ENCODE measurements at regions not wholly inside any gene's neighbourhood (a gene's known extent, or its start where the extent isn't known, plus 50 kb on each side); places are given as distances from the start of the nearest gene placed in this dataset.
"Not testable (repeated sequence)": the region's sequence is repeated elsewhere in the genome, so short reads cannot be mapped to it uniquely, and the experiment has no call there.

GRCh38 chr14:30035361-30035760 lies 107.7 kb upstream of the PRKD1 start:
- Mint-ChIP-seq H3K27ac (no peak overlapping the region), H3K27me3 (no peaks in the 10 kb centered on the region), H3K36me3 (no peaks in the 10 kb centered on the region), H3K4me1 (no peaks in the 10 kb centered on the region), H3K9me3 (peaks cover 7% of the 10 kb centered on the region), H3K4me3 (no peak overlapping the region)
- DNase-seq = no peak

- DNase-seq = no peak
Measured at GRCh38 chr14:30045720-30046119, 118.1 kb upstream of the PRKD1 start.

GRCh38 chr14:30053103-30053502 lies 125.5 kb upstream of the PRKD1 start:
- no peaks in the 10 kb centered on the region for H3K4me1 Mint-ChIP-seq
- no peaks in the 10 kb centered on the region for H3K27me3 Mint-ChIP-seq
- H3K9me3 Mint-ChIP-seq = no peaks in the 10 kb centered on the region
- no peaks in the 10 kb centered on the region for H3K36me3 Mint-ChIP-seq
- DNase-seq = no peak
- H3K4me3 Mint-ChIP-seq = no peak overlapping the region
- H3K27ac Mint-ChIP-seq = no peak overlapping the region

More at GRCh38 chr14:30045720-30046119, 118.1 kb upstream of the PRKD1 start:
- Mint-ChIP-seq H3K4me1 (no peaks in the 10 kb centered on the region), H3K9me3 (peaks cover 4% of the 10 kb centered on the region), H3K27me3 (no peaks in the 10 kb centered on the region), H3K27ac (no peak overlapping the region), H3K4me3 (no peak overlapping the region), H3K36me3 (no peaks in the 10 kb centered on the region)

- H3K36me3 Mint-ChIP-seq = no peaks in the 10 kb centered on the region
- H3K9me3 Mint-ChIP-seq = no peaks in the 10 kb centered on the region
- H3K27ac Mint-ChIP-seq = no peak overlapping the region
- H3K27me3 Mint-ChIP-seq = no peaks in the 10 kb centered on the region
- no peak overlapping the region for H3K4me3 Mint-ChIP-seq
- DNase-seq = no peak
- no peaks in the 10 kb centered on the region for H3K4me1 Mint-ChIP-seq
Measured at GRCh38 chr14:30054201-30054600, 126.6 kb upstream of the PRKD1 start.

- no peaks in the 10 kb centered on the region for H3K27me3 Mint-ChIP-seq
- no peaks in the 10 kb centered on the region for H3K4me1 Mint-ChIP-seq
- no peaks in the 10 kb centered on the region for H3K9me3 Mint-ChIP-seq
- no peak for DNase-seq
- H3K27ac Mint-ChIP-seq = no peak overlapping the region
- no peak overlapping the region for H3K4me3 Mint-ChIP-seq
- no peaks in the 10 kb centered on the region for H3K36me3 Mint-ChIP-seq
Measured at GRCh38 chr14:30058401-30058800, 130.8 kb upstream of the PRKD1 start.

GRCh38 chr14:30063746-30064145 lies 136.1 kb upstream of the PRKD1 start:
- Mint-ChIP-seq H3K36me3 (no peaks in the 10 kb centered on the region), H3K4me3 (no peak overlapping the region), H3K27me3 (no peaks in the 10 kb centered on the region), H3K4me1 (no peaks in the 10 kb centered on the region), H3K27ac (no peak overlapping the region), H3K9me3 (peaks cover 4% of the 10 kb centered on the region)
- DNase-seq = no peak

GRCh38 chr14:30064454-30064853 lies 136.8 kb upstream of the PRKD1 start:
- H3K27me3 Mint-ChIP-seq = no peaks in the 10 kb centered on the region
- no peaks in the 10 kb centered on the region for H3K36me3 Mint-ChIP-seq
- H3K4me1 Mint-ChIP-seq = no peaks in the 10 kb centered on the region
- no peak for DNase-seq
- no peak overlapping the region for H3K27ac Mint-ChIP-seq
- H3K4me3 Mint-ChIP-seq = no peak overlapping the region
- peaks cover 4% of the 10 kb centered on the region for H3K9me3 Mint-ChIP-seq

- no peak for DNase-seq
- Mint-ChIP-seq H3K27ac (no peak overlapping the region), H3K27me3 (no peaks in the 10 kb centered on the region), H3K9me3 (peaks cover 11% of the 10 kb centered on the region), H3K36me3 (no peaks in the 10 kb centered on the region), H3K4me1 (no peaks in the 10 kb centered on the region), H3K4me3 (no peak overlapping the region)
Measured at GRCh38 chr14:30069536-30069935, 141.9 kb upstream of the PRKD1 start.

- not testable (repeated sequence) for H3K4me3 Mint-ChIP-seq, H3K27ac Mint-ChIP-seq, H3K36me3 Mint-ChIP-seq, DNase-seq, H3K9me3 Mint-ChIP-seq, H3K4me1 Mint-ChIP-seq, H3K27me3 Mint-ChIP-seq
Measured at GRCh38 chr14:30072454-30072853, 144.8 kb upstream of the PRKD1 start.

GRCh38 chr14:30077946-30078345 lies 150.3 kb upstream of the PRKD1 start:
- Mint-ChIP-seq H3K4me3 (no peak overlapping the region), H3K27me3 (no peaks in the 10 kb centered on the region), H3K27ac (no peak overlapping the region), H3K4me1 (no peaks in the 10 kb centered on the region), H3K9me3 (peaks cover 5% of the 10 kb centered on the region), H3K36me3 (no peaks in the 10 kb centered on the region)
- DNase-seq = no peak

GRCh38 chr14:30078811-30079402 lies 151.3 kb upstream of the PRKD1 start:
- Mint-ChIP-seq H3K4me1 (no peaks in the 10 kb centered on the region), H3K27ac (no peak overlapping the region), H3K27me3 (no peaks in the 10 kb centered on the region)

GRCh38 chr14:30082486-30082885 lies 154.8 kb upstream of the PRKD1 start:
- Mint-ChIP-seq H3K4me3 (no peak overlapping the region), H3K4me1 (no peaks in the 10 kb centered on the region), H3K27ac (no peak overlapping the region), H3K9me3 (peaks cover 6% of the 10 kb centered on the region), H3K36me3 (no peaks in the 10 kb centered on the region), H3K27me3 (no peaks in the 10 kb centered on the region)
- no peak for DNase-seq

More at GRCh38 chr14:30078811-30079402, 151.3 kb upstream of the PRKD1 start:
- no peaks in the 10 kb centered on the region for H3K36me3 Mint-ChIP-seq
- DNase-seq = no peak
- peaks cover 2% of the 10 kb centered on the region for H3K9me3 Mint-ChIP-seq
- no peak overlapping the region for H3K4me3 Mint-ChIP-seq

- DNase-seq = no peak
- peaks cover 15% of the 10 kb centered on the region for H3K9me3 Mint-ChIP-seq
- H3K4me3 Mint-ChIP-seq = no peak overlapping the region
- no peak overlapping the region for H3K27ac Mint-ChIP-seq
- no peaks in the 10 kb centered on the region for H3K4me1 Mint-ChIP-seq
- no peaks in the 10 kb centered on the region for H3K27me3 Mint-ChIP-seq
- no peaks in the 10 kb centered on the region for H3K36me3 Mint-ChIP-seq
Measured at GRCh38 chr14:30084811-30085210, 157.2 kb upstream of the PRKD1 start.

- Mint-ChIP-seq H3K4me3 (no peak overlapping the region), H3K27me3 (no peaks in the 10 kb centered on the region), H3K9me3 (peaks cover 17% of the 10 kb centered on the region), H3K4me1 (no peaks in the 10 kb centered on the region), H3K27ac (no peak overlapping the region), H3K36me3 (no peaks in the 10 kb centered on the region)
- DNase-seq = no peak
Measured at GRCh38 chr14:30085943-30086342, 158.3 kb upstream of the PRKD1 start.

- Mint-ChIP-seq H3K4me1 (no peaks in the 10 kb centered on the region), H3K27me3 (no peaks in the 10 kb centered on the region), H3K9me3 (peaks cover 27% of the 10 kb centered on the region), H3K4me3 (no peak overlapping the region), H3K36me3 (no peaks in the 10 kb centered on the region), H3K27ac (no peak overlapping the region)
- no peak for DNase-seq
Measured at GRCh38 chr14:30088620-30089019, 161.0 kb upstream of the PRKD1 start.

GRCh38 chr14:30108975-30109700 lies 181.5 kb upstream of the PRKD1 start:
- DNase-seq = no peak
- Mint-ChIP-seq H3K4me1 (no peaks in the 10 kb centered on the region), H3K9me3 (peaks cover 1% of the 10 kb centered on the region), H3K36me3 (no peaks in the 10 kb centered on the region), H3K27ac (no peak overlapping the region), H3K4me3 (no peak overlapping the region), H3K27me3 (no peaks in the 10 kb centered on the region)

All from activated naive CD8-positive, alpha-beta T cell treated with anti-CD3 and anti-CD28 coated beads for 36 hours (primary cell).